ENCODE measurements at regions not wholly inside any gene's neighbourhood (a gene's known extent, or its start where the extent isn't known, plus 50 kb on each side); places are given as distances from the start of the nearest gene placed in this dataset.

GRCh38 chr7:83791737-83792136 is 142.8 kb upstream of the SEMA3E start:
- no peaks in the 10 kb centered on the region for H3K4me1 ChIP-seq (ENCODE audit: low read length)
- H3K4me2 ChIP-seq (ENCODE audit: low read depth, low read length): no peak overlapping the region
- H3K27me3 ChIP-seq (replicated peaks; ENCODE audit: insufficient read depth, low read length): no peaks in the 10 kb centered on the region

GRCh38 chr7:83786858-83787257 is 137.9 kb upstream of the SEMA3E start:
- Histone ChIP-seq H3K9me2 (replicated peaks; ENCODE audit: insufficient read depth, low read length) (no peaks in the 10 kb centered on the region), H3K4me2 (ENCODE audit: low read depth, low read length) (no peak overlapping the region), H3K36me3 (replicated peaks; ENCODE audit: insufficient read depth, low read length) (no peaks in the 10 kb centered on the region), H3K4me1 (ENCODE audit: low read length) (no peaks in the 10 kb centered on the region), H2AFZ (ENCODE audit: low read length) (no peak overlapping the region), H3K27me3 (replicated peaks; ENCODE audit: insufficient read depth, low read length) (no peaks in the 10 kb centered on the region), H3K27ac (ENCODE audit: low read length) (no peak overlapping the region), H3K9ac (ENCODE audit: low read length) (no peak overlapping the region), H3K4me3 (ENCODE audit: low read length) (no peak overlapping the region), H3F3A (ENCODE audit: insufficient read depth, low read length) (no peaks in the 10 kb centered on the region), H4K20me1 (ENCODE audit: insufficient read depth, low read length) (no peaks in the 10 kb centered on the region), H3K9me3 (replicated peaks; ENCODE audit: insufficient read depth, low read length) (no peaks in the 10 kb centered on the region), H3K79me2 (ENCODE audit: low read length) (no peaks in the 10 kb centered on the region)
- no peak for DNase-seq
- TF ChIP-seq EZH2phosphoT487 (IDR thresholded peaks at IDR 0.05; ENCODE audit: low read length) (no peak), EZH2 (optimal IDR thresholded peaks at IDR 0.05; ENCODE audit: low read depth, low read length) (no peak), CTCF (IDR thresholded peaks at IDR 0.05; ENCODE audit: low read length) (no peak)

More at GRCh38 chr7:83791737-83792136, 142.8 kb upstream of the SEMA3E start:
- H2AFZ ChIP-seq (ENCODE audit: low read length): no peak overlapping the region
- no peak for TF ChIP-seq EZH2phosphoT487 (IDR thresholded peaks at IDR 0.05; ENCODE audit: low read length)
- TF ChIP-seq CTCF (IDR thresholded peaks at IDR 0.05; ENCODE audit: low read length): no peak
- H3K27ac ChIP-seq (ENCODE audit: low read length): no peak overlapping the region
- no peaks in the 10 kb centered on the region for H3K79me2 ChIP-seq (ENCODE audit: low read length)
- H3K9me2 ChIP-seq (replicated peaks; ENCODE audit: insufficient read depth, low read length): no peaks in the 10 kb centered on the region
- no peaks in the 10 kb centered on the region for H3K9me3 ChIP-seq (replicated peaks; ENCODE audit: insufficient read depth, low read length)
- DNase-seq: no peak
- H3K9ac ChIP-seq (ENCODE audit: low read length): no peak overlapping the region
- H3F3A ChIP-seq (ENCODE audit: insufficient read depth, low read length): no peaks in the 10 kb centered on the region
- no peaks in the 10 kb centered on the region for H3K36me3 ChIP-seq (replicated peaks; ENCODE audit: insufficient read depth, low read length)
- no peaks in the 10 kb centered on the region for H4K20me1 ChIP-seq (ENCODE audit: insufficient read depth, low read length)
- H3K4me3 ChIP-seq (ENCODE audit: low read length): no peak overlapping the region

- no peaks in the 10 kb centered on the region for H3K9me2 ChIP-seq (replicated peaks; ENCODE audit: insufficient read depth, low read length)
- H3K4me1 ChIP-seq (ENCODE audit: low read length): no peaks in the 10 kb centered on the region
- no peaks in the 10 kb centered on the region for H3F3A ChIP-seq (ENCODE audit: insufficient read depth, low read length)
- no peak overlapping the region for H3K27ac ChIP-seq (ENCODE audit: low read length)
- no peak for DNase-seq
- no peak overlapping the region for H3K9ac ChIP-seq (ENCODE audit: low read length)
- no peak overlapping the region for H3K4me3 ChIP-seq (ENCODE audit: low read length)
- no peaks in the 10 kb centered on the region for H3K79me2 ChIP-seq (ENCODE audit: low read length)
- no peaks in the 10 kb centered on the region for H3K9me3 ChIP-seq (replicated peaks; ENCODE audit: insufficient read depth, low read length)
- H3K4me2 ChIP-seq (ENCODE audit: low read depth, low read length): no peak overlapping the region
- H3K36me3 ChIP-seq (replicated peaks; ENCODE audit: insufficient read depth, low read length): no peaks in the 10 kb centered on the region
- H3K27me3 ChIP-seq (replicated peaks; ENCODE audit: insufficient read depth, low read length): no peaks in the 10 kb centered on the region
- H2AFZ ChIP-seq (ENCODE audit: low read length): no peak overlapping the region
- TF ChIP-seq EZH2phosphoT487 (IDR thresholded peaks at IDR 0.05; ENCODE audit: low read length) (no peak), CTCF (IDR thresholded peaks at IDR 0.05; ENCODE audit: low read length) (no peak), EZH2 (optimal IDR thresholded peaks at IDR 0.05; ENCODE audit: low read depth, low read length) (no peak)
- no peaks in the 10 kb centered on the region for H4K20me1 ChIP-seq (ENCODE audit: insufficient read depth, low read length)
These were observed 133.7 kb upstream of the SEMA3E start for GRCh38 chr7:83782628-83783027.

Data from MM.1S (cell line).